ENCODE measurements at regions not wholly inside any gene's neighbourhood (a gene's known extent, or its start where the extent isn't known, plus 50 kb on each side); places are given as distances from the start of the nearest gene placed in this dataset.

- TF ChIP-seq POLR2A (IDR thresholded peaks at IDR 0.05) (no peak), EP300 (IDR thresholded peaks at IDR 0.05; ENCODE audit: low read depth) (no peak), POLR2AphosphoS5 (IDR thresholded peaks at IDR 0.05) (no peak)
Observed at GRCh38 chr9:85173967-85174366, 504.4 kb downstream of the NTRK2 start.

All from transverse colon (tissue), 3 donors.